CD4-positive, alpha-beta T cell treated with Interleukin-21 for 1 hour (primary cell): ENCODE measurements at regions not wholly inside any gene's neighbourhood (a gene's known extent, or its start where the extent isn't known, plus 50 kb on each side); places are given as distances from the start of the nearest gene placed in this dataset.

Experiments used
- DNase-seq: peaks from one replicate; pipeline ENCODE4 v3.0.0-alpha.2; 2020

- DNase-seq: no peak
Observed at GRCh38 chr9:116009420-116009819, 144.2 kb upstream of the PAPPA start.

- DNase-seq: no peak
Observed at GRCh38 chr9:116015855-116016254, 137.7 kb upstream of the PAPPA start.

- no peak for DNase-seq
Observed at GRCh38 chr9:116020146-116020545, 133.4 kb upstream of the PAPPA start.

GRCh38 chr9:116020801-116021200 lies 132.8 kb upstream of the PAPPA start:
- DNase-seq: no peak

- no peak for DNase-seq
Observed at GRCh38 chr9:116027096-116027495, 126.5 kb upstream of the PAPPA start.

GRCh38 chr9:116027511-116027910 lies 126.1 kb upstream of the PAPPA start:
- DNase-seq: no peak

GRCh38 chr9:116027951-116028350 lies 125.6 kb upstream of the PAPPA start:
- DNase-seq: no peak

- no peak for DNase-seq
Observed at GRCh38 chr9:116030517-116030916, 123.1 kb upstream of the PAPPA start.

- no peak for DNase-seq
Observed at GRCh38 chr9:116032683-116033440, 120.7 kb upstream of the PAPPA start.

- no peak for DNase-seq
Observed at GRCh38 chr9:116039312-116039711, 114.3 kb upstream of the PAPPA start.

GRCh38 chr9:116039893-116040292 lies 113.7 kb upstream of the PAPPA start:
- no peak for DNase-seq

- DNase-seq: no peak
Observed at GRCh38 chr9:116042321-116042720, 111.3 kb upstream of the PAPPA start.

- DNase-seq: no peak
Observed at GRCh38 chr9:116045083-116045482, 108.5 kb upstream of the PAPPA start.

GRCh38 chr9:116048081-116048480 lies 105.5 kb upstream of the PAPPA start:
- DNase-seq: no peak

GRCh38 chr9:116049456-116049855 lies 104.1 kb upstream of the PAPPA start:
- DNase-seq: no peak

- DNase-seq: no peak
Observed at GRCh38 chr9:116051528-116051927, 102.1 kb upstream of the PAPPA start.

- no peak for DNase-seq
Observed at GRCh38 chr9:116055536-116055935, 98.1 kb upstream of the PAPPA start.

- DNase-seq: no peak
Observed at GRCh38 chr9:116057371-116057770, 96.2 kb upstream of the PAPPA start.

- DNase-seq: no peak
Observed at GRCh38 chr9:116058421-116058820, 95.2 kb upstream of the PAPPA start.

- DNase-seq: no peak
Observed at GRCh38 chr9:116059466-116059865, 94.1 kb upstream of the PAPPA start.

GRCh38 chr9:116060631-116061030 lies 93.0 kb upstream of the PAPPA start:
- no peak for DNase-seq

GRCh38 chr9:116061546-116062205 lies 91.9 kb upstream of the PAPPA start:
- DNase-seq: no peak

GRCh38 chr9:116062206-116062550 lies 91.4 kb upstream of the PAPPA start:
- DNase-seq: no peak

- DNase-seq: no peak
Observed at GRCh38 chr9:116064970-116065369, 88.6 kb upstream of the PAPPA start.

GRCh38 chr9:116066221-116066620 lies 87.4 kb upstream of the PAPPA start:
- no peak for DNase-seq
